ENCODE measurements at regions not wholly inside any gene's neighbourhood (a gene's known extent, or its start where the extent isn't known, plus 50 kb on each side); places are given as distances from the start of the nearest gene placed in this dataset.

GRCh38 chr22:49107961-49108530, 719.6 kb downstream of the BRD1 start:
- BruUV-seq (replicated peaks): no TSS peak
- Histone ChIP-seq H2AFZ (replicated peaks; ENCODE audit: low read length, poor library complexity) (peak overlapping the region; percentile 51), H3K27me3 (ENCODE audit: control insufficient read depth, insufficient read depth, low read length) (no peaks in the 10 kb centered on the region), H2BK20ac (ENCODE audit: low read depth, low read length) (no peak overlapping the region), H3K18ac (ENCODE audit: low read depth, low read length) (no peak overlapping the region), H3K79me1 (ENCODE audit: low read depth in 1 of 2, low read length in 2 of 2) (no peaks in the 10 kb centered on the region), H2AK5ac (ENCODE audit: low read depth, low read length) (no peak overlapping the region), H3K27ac (ENCODE audit: insufficient read depth, low read length) (no peak overlapping the region), H3K36me3 (ENCODE audit: control insufficient read depth, insufficient read depth, low read length) (no peaks in the 10 kb centered on the region), H3K4me1 (ENCODE audit: control insufficient read depth, insufficient read depth, low read length) (no peaks in the 10 kb centered on the region), H3K9ac (ENCODE audit: low read depth, low read length) (no peak overlapping the region), H3K56ac (ENCODE audit: extremely low read depth, insufficient read depth, low read length) (no peak overlapping the region), H3K9me3 (ENCODE audit: control insufficient read depth, insufficient read depth, low read length) (peaks cover 60% of the 10 kb centered on the region), H4K91ac (ENCODE audit: insufficient read depth, low read depth, low read length) (no peak overlapping the region), H4K8ac (ENCODE audit: low read depth in 2 of 2, low read length in 2 of 2) (no peak overlapping the region), H2AK9ac (replicated peaks; ENCODE audit: low read depth, low read length, poor library complexity) (no peak overlapping the region), H2BK120ac (ENCODE audit: low read depth, low read length) (no peak overlapping the region), H3K4ac (ENCODE audit: low read depth, low read length) (no peak overlapping the region), H3K9me1 (ENCODE audit: insufficient read depth, low read length) (no peaks in the 10 kb centered on the region), H2BK5ac (ENCODE audit: low read depth, low read length, poor library complexity, severe bottlenecking) (no peak overlapping the region), H2BK15ac (ENCODE audit: low read depth, low read length) (no peak overlapping the region), H3K4me2 (ENCODE audit: low read depth, low read length) (no peak overlapping the region), H3K14ac (replicated peaks; ENCODE audit: low read depth, low read length) (no peak overlapping the region), H3K4me3 (ENCODE audit: insufficient read depth, low read depth, low read length) (no peak overlapping the region), H3K23ac (ENCODE audit: low read depth, low read length) (no peak overlapping the region), H4K20me1 (ENCODE audit: insufficient read depth, low read length) (no peaks in the 10 kb centered on the region), H4K5ac (ENCODE audit: low read depth, low read length) (no peak overlapping the region)
- ATAC-seq (ENCODE audit: low read depth) (no peak), DNase-seq (no peak)
- in situ Hi-C loops (cut with MboI; ENCODE audit: low sequenced_read_pairs): no loop called here
- dilution Hi-C loops (cut with HindIII; ENCODE audit: low sequenced_read_pairs, unreplicated experiment): no loop called here
- POLR2A ChIA-PET (ENCODE audit: unreplicated experiment): no interaction called here
- CTCF ChIA-PET: no interaction called here
- WGBS, 2 experiments (ENCODE audit: extremely low coverage in 2 of 2, insufficient read length in 1 of 2): 67% methylated on average over 7 of the region's 16 CpGs; no CpG with 5 or more reads in 1 of the 2 experiments
- intact Hi-C loops (cut with micrococcal nuclease): no loop called here
- TF ChIP-seq MAZ (IDR thresholded peaks at IDR 0.05; ENCODE audit: borderline replicate concordance, low read depth, low read length) (no peak), RAD21 (IDR thresholded peaks at IDR 0.05; ENCODE audit: low read length) (no peak), SMC3 (IDR thresholded peaks at IDR 0.05; ENCODE audit: low read depth, low read length) (no peak), POLR2A (IDR thresholded peaks at IDR 0.05; ENCODE audit: low read depth, low read length) (no peak), NFE2L2 (IDR thresholded peaks at IDR 0.05; ENCODE audit: low read depth, low read length) (no peak), MXI1 (IDR thresholded peaks at IDR 0.05; ENCODE audit: borderline replicate concordance, low read depth, low read length) (no peak), CEBPB (IDR thresholded peaks at IDR 0.05; ENCODE audit: low read depth, low read length) (no peak), RFX5 (IDR thresholded peaks at IDR 0.05; ENCODE audit: low read depth, low read length) (no peak), BHLHE40 (IDR thresholded peaks at IDR 0.05; ENCODE audit: low read depth, low read length) (no peak), FOS (IDR thresholded peaks at IDR 0.05; ENCODE audit: low read depth, low read length) (no peak), MAFK (IDR thresholded peaks at IDR 0.05; ENCODE audit: low read depth, low read length) (no peak), RCOR1 (IDR thresholded peaks at IDR 0.05; ENCODE audit: insufficient replicate concordance, low read length) (no peak), CHD1 (IDR thresholded peaks at IDR 0.05; ENCODE audit: low read depth, low read length) (no peak), CTCF (conservative IDR thresholded peaks at IDR 0.05; ENCODE audit: low read depth, low read length) (no peak)
- TF ChIP-seq, protein P1, sequence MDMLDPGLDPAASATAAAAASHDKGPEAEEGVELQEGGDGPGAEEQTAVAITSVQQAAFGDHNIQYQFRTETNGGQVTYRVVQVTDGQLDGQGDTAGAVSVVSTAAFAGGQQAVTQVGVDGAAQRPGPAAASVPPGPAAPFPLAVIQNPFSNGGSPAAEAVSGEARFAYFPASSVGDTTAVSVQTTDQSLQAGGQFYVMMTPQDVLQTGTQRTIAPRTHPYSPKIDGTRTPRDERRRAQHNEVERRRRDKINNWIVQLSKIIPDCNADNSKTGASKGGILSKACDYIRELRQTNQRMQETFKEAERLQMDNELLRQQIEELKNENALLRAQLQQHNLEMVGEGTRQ (IDR thresholded peaks at IDR 0.05; ENCODE audit: low read depth, low read length): no peak
- TF ChIP-seq, protein P2, sequence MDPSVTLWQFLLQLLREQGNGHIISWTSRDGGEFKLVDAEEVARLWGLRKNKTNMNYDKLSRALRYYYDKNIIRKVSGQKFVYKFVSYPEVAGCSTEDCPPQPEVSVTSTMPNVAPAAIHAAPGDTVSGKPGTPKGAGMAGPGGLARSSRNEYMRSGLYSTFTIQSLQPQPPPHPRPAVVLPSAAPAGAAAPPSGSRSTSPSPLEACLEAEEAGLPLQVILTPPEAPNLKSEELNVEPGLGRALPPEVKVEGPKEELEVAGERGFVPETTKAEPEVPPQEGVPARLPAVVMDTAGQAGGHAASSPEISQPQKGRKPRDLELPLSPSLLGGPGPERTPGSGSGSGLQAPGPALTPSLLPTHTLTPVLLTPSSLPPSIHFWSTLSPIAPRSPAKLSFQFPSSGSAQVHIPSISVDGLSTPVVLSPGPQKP (IDR thresholded peaks at IDR 0.05; ENCODE audit: borderline replicate concordance, low read depth, low read length): no peak

Data from IMR-90 (cell line).